ENCODE measurements at regions not wholly inside any gene's neighbourhood (a gene's known extent, or its start where the extent isn't known, plus 50 kb on each side); places are given as distances from the start of the nearest gene placed in this dataset.

DNA sequence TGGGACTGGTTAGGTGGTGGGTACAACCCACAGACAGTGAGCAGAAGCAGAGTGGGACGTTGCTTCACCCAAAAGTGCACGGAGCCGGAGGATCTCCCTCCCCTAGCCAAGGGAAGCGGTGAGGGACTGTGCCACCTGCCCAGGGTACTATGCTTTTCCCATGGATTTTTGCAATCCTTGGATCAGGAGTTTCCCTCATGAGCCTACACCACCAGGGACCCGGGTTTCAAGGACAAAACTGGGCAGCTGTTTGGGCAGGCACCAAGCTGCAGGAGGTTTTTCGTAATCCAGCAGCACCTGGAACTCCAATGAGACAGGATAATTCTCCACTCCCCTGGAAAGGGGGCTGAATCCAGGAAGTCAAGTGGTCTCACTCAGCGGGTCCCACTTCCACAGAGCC is 209.1 kb upstream of the CXCL12 start:
- TF ChIP-seq TSHZ2 (CRISPR knock-in tag; IDR thresholded peaks at IDR 0.05) (no peak), POU6F1 (CRISPR knock-in tag; IDR thresholded peaks at IDR 0.05; ENCODE audit: borderline replicate concordance, low read depth) (no peak), ZFP30 (CRISPR knock-in tag; IDR thresholded peaks at IDR 0.05) (no peak), ARNTL (CRISPR knock-in tag; IDR thresholded peaks at IDR 0.05; ENCODE audit: borderline replicate concordance, low read depth) (no peak), TOX (CRISPR knock-in tag; IDR thresholded peaks at IDR 0.05; ENCODE audit: borderline replicate concordance) (no peak), RARB (CRISPR knock-in tag; IDR thresholded peaks at IDR 0.05) (no peak), CSDC2 (CRISPR knock-in tag; IDR thresholded peaks at IDR 0.05) (no peak)

Data from SK-N-SH treated with all-trans-retinoic acid at 6 μM for 48 hours (cell line).